Esophagus muscularis mucosa (tissue), 4 donors: ENCODE measurements at regions not wholly inside any gene's neighbourhood (a gene's known extent, or its start where the extent isn't known, plus 50 kb on each side); places are given as distances from the start of the nearest gene placed in this dataset.

Source experiments
- DNase-seq: peaks from one replicate; pipeline ENCODE4 v3.0.0-alpha.2; 2017; ENCODE audit errors: extremely low spot score
- H3K27ac ChIP-seq, 4 donors: fragments of 200-600 bp; sonication (generic); replicated peaks in 1 of 4; 1 replicate in 3 of 4; 2 replicates in 1 of 4; pipeline ENCODE4 v1.5.1; 2016 to 2019; ENCODE audit warnings: mild to moderate bottlenecking in 1 of 4
- H3K27me3 ChIP-seq, 4 donors: fragments of 200-600 bp; sonication (generic); one replicate each; pipeline versions ENCODE4 v1.5.1 to v1.6.0; 2016 to 2019
- H3K36me3 ChIP-seq, 4 donors: fragments of 200-600 bp; sonication (generic); one replicate each; pipeline ENCODE4 v1.5.1; 2016 to 2019
- H3K4me1 ChIP-seq, 4 donors: fragments of 200-600 bp; sonication (generic); one replicate each; pipeline ENCODE4 v1.5.1; 2016 to 2019
- H3K4me3 ChIP-seq, 4 donors: fragments of 200-600 bp; sonication (generic); 1 replicate in 2 of 4; 2 replicates in 2 of 4; pipeline ENCODE4 v1.5.1; 2016 to 2019; ENCODE audit warnings: mild to moderate bottlenecking in 4 of 4, moderate library complexity in 1 of 4
- H3K9me3 ChIP-seq, 4 donors: fragments of 200-600 bp; sonication (generic); 1 replicate in 3 of 4; 2 replicates in 1 of 4; pipeline ENCODE4 v1.5.1; 2016 to 2019
- EP300 ChIP-seq: sonication (generic); formaldehyde crosslinking; IDR thresholded peaks from one replicate; pipeline ENCODE4 v1.6.1; 2017; ENCODE audit warnings: antibody characterized with exemption
- POLR2A ChIP-seq: fragments of 450-650 bp; IDR thresholded peaks from one replicate; pipeline ENCODE4 v1.6.1; 2017; ENCODE audit warnings: antibody characterized with exemption, moderate library complexity, mild to moderate bottlenecking, low read depth
- POLR2AphosphoS5 ChIP-seq, 2 donors: sonication (generic); formaldehyde crosslinking; IDR thresholded peaks; one replicate each; pipeline ENCODE4 v1.6.1; 2017; ENCODE audit warnings: antibody characterized with exemption in 2 of 2
- WGBS: methylation state at CpG from one replicate; pipeline ENCODE4 v1.1.5; 2018; 5-methylcytosine and 5-hydroxymethylcytosine counted together
- intact Hi-C: fragments of 100-400 bp; cut with DNase I; formaldehyde crosslinking; loops from one replicate; pipeline ENCODE4 v1.15.1; 2023
- TF ChIP-seq, protein P1 (sequence below), 3 experiments: fragments of 200-600 bp in 2 of 3; fragments of 450-650 bp in 1 of 3; sonication (generic) in 2 of 3; IDR thresholded peaks; one replicate each; pipeline ENCODE4 v1.5.1; 2017 to 2019; ENCODE audit warnings: antibody characterized with exemption in 3 of 3, mild to moderate bottlenecking in 2 of 3, moderate library complexity in 1 of 3

DNA sequence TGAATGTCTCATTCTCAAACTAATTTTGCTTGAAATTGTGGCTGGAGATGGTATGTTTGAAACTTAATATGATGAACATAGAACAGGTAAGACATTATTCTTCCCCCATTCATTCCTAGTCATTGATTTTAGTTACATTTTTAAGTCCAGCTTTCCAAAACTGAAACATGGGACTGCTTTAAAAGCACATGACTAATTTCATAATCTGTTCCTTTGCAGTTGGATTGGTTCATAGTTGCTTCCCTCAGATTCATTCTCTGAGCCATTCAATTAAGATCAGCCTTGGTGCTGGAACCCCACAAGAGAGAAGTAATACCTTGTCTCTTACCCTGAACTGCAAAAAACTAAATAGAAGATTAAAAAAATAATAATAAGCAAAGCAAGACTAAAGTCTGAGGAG is 87.5 kb upstream of the TGFBR2 start:
- H3K4me3 ChIP-seq: no peak overlapping the region
- H3K4me1 ChIP-seq: peaks cover 15 to 68% (median 66%) of the 10 kb centered on the region in 4 donors

DNA sequence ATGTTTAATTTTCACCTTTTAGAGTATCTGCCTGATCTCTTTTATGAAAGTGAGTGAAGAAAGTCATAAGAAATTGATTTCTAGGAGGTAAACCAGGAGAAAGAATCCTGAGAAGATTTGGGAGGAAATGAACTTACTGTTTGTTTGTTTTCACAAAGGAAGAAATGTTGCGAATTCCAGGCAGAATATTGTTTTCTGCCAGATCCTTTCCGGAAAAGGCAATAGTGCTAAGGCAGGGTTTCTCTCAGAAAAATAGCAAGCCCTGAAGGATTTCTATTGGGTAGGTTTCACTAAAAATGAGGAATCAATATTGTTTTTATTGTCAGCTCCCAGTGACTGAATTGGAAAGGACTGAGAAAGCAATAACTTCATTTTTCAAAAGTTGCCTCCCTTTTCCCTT is 85.7 kb upstream of the TGFBR2 start:
- H3K4me1 ChIP-seq: peaks cover 15 to 73% (median 65%) of the 10 kb centered on the region in 4 donors

More for the DNA sequence above, 87.5 kb upstream of the TGFBR2 start:
- no peak for TF ChIP-seq EP300
- TF ChIP-seq POLR2AphosphoS5 (IDR thresholded peaks at IDR 0.05): no peak
- TF ChIP-seq POLR2A: no peak
- TF ChIP-seq, protein P1, sequence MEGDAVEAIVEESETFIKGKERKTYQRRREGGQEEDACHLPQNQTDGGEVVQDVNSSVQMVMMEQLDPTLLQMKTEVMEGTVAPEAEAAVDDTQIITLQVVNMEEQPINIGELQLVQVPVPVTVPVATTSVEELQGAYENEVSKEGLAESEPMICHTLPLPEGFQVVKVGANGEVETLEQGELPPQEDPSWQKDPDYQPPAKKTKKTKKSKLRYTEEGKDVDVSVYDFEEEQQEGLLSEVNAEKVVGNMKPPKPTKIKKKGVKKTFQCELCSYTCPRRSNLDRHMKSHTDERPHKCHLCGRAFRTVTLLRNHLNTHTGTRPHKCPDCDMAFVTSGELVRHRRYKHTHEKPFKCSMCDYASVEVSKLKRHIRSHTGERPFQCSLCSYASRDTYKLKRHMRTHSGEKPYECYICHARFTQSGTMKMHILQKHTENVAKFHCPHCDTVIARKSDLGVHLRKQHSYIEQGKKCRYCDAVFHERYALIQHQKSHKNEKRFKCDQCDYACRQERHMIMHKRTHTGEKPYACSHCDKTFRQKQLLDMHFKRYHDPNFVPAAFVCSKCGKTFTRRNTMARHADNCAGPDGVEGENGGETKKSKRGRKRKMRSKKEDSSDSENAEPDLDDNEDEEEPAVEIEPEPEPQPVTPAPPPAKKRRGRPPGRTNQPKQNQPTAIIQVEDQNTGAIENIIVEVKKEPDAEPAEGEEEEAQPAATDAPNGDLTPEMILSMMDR (IDR thresholded peaks at IDR 0.05): no peak
- Histone ChIP-seq H3K27ac (peak overlapping the region; percentile 79 to 86 (median 80)), H3K27me3 (no peaks in the 10 kb centered on the region), H3K36me3 (no peaks in the 10 kb centered on the region), H3K9me3 (no peaks in the 10 kb centered on the region)
- no peak for DNase-seq
- intact Hi-C loops: loop anchor here (2.0 to 5.0 kb wide), 3 partner anchors 78 to 173 kb away; partner anchors contain the start of gene TGFBR2

DNA sequence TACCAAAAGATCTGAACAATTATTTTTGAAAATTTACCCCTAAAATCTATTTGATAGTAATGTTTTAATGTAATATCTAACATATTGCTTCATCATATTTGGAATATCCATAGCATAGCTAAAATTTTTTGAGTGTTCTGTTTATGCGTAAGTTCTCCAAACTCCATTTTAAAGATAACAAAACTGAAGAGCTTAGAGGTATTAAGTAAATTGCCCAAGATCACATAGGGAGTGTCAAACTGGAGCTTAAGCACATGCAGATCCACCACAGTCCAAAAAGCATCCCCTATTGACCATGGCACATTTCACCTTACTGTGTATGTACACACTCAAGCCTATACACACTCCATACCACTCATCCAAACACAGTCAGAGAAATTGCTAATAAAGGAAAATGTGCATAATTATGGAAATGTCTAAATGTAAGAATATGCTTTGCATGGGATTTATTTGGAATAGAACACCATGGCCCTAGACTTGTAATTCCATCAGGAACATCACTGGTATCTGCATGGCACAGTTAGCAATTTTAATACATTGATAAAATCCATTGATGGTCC is 85.2 kb upstream of the TGFBR2 start:
- Histone ChIP-seq H3K27me3 (no peaks in the 10 kb centered on the region), H3K9me3 (no peaks in the 10 kb centered on the region), H3K27ac (peak overlapping the region in 3 of 4 donors; percentile 1 to 81 (median 31)), H3K4me1 (peaks cover 15 to 68% (median 60%) of the 10 kb centered on the region in 4 donors), H3K36me3 (no peaks in the 10 kb centered on the region), H3K4me3 (no peak overlapping the region)
- intact Hi-C loops: loop anchor here (10.0 kb wide), 1 partner anchor 406 kb away; no protein-coding TSS in a partner anchor
- DNase-seq: no peak
- WGBS: 97% methylated on average over 1 of the region's 1 CpG
- TF ChIP-seq POLR2AphosphoS5 (IDR thresholded peaks at IDR 0.05) (no peak), EP300 (no peak), POLR2A (no peak)
- TF ChIP-seq, protein P1 (IDR thresholded peaks at IDR 0.05): no peak

More for the DNA sequence above, 85.7 kb upstream of the TGFBR2 start:
- intact Hi-C loops: loop anchor here (10.0 kb wide), 1 partner anchor 406 kb away; no protein-coding TSS in a partner anchor
- no peaks in the 10 kb centered on the region for H3K36me3 ChIP-seq
- 61% methylated on average over 2 of the region's 2 CpGs for WGBS
- TF ChIP-seq POLR2AphosphoS5 (IDR thresholded peaks at IDR 0.05): no peak
- no peak for TF ChIP-seq POLR2A
- TF ChIP-seq, protein P1 (IDR thresholded peaks at IDR 0.05): no peak
- no peak for TF ChIP-seq EP300
- H3K9me3 ChIP-seq: no peaks in the 10 kb centered on the region
- H3K27ac ChIP-seq: peak overlapping the region; percentile 1 to 81 (median 55)
- H3K4me3 ChIP-seq: no peak overlapping the region
- no peaks in the 10 kb centered on the region for H3K27me3 ChIP-seq
- no peak for DNase-seq

DNA sequence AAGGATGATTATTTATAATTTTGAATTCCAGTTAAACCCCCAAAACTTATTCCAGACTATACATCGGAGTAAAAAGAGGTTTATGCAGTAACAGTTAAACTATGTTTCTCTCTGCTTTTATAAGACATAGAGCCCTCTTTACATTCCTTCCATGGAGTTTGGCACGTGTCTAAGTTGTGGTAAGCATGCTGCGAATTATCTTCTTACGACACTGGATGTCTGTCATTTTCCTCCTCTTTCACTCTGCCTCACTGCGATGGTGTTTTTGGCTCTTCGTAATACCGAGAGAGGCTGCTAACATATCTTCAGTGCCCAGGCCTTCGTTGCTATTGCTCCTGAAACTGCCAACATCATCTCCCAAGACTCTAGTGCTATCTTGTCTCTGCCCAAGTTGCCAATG is 83.9 kb upstream of the TGFBR2 start:
- DNase-seq: no peak
- intact Hi-C loops: loop anchor here (10.0 kb wide), 1 partner anchor 408 kb away; no protein-coding TSS in a partner anchor

More for the DNA sequence above, 83.9 kb upstream of the TGFBR2 start:
- H3K27ac ChIP-seq: no peak overlapping the region
- H3K9me3 ChIP-seq: no peaks in the 10 kb centered on the region
- H3K4me3 ChIP-seq: no peak overlapping the region
- peaks cover 14 to 59% (median 51%) of the 10 kb centered on the region in 4 donors for H3K4me1 ChIP-seq
- H3K27me3 ChIP-seq: no peaks in the 10 kb centered on the region
- TF ChIP-seq, protein P1 (IDR thresholded peaks at IDR 0.05): no peak
- TF ChIP-seq EP300: no peak
- WGBS: 89% methylated on average over 8 of the region's 8 CpGs
- no peaks in the 10 kb centered on the region for H3K36me3 ChIP-seq
